HEK293T (cell line): ENCODE measurements at regions not wholly inside any gene's neighbourhood (a gene's known extent, or its start where the extent isn't known, plus 50 kb on each side); places are given as distances from the start of the nearest gene placed in this dataset.

Experiments used
- CTCF ChIA-PET: fragments of 350-600 bp; formaldehyde crosslinking; extraction: SDS; loops from one replicate; lab custom pipeline; 2021; ENCODE audit warnings: antibody characterized with exemption, inconsistent platforms; lab: Yijun Ruan, JAX
- POLR2A ChIA-PET: fragments of 350-600 bp; formaldehyde crosslinking; extraction: SDS; loops from one replicate; lab custom pipeline; 2020; ENCODE audit warnings: antibody characterized with exemption, inconsistent platforms; lab: Yijun Ruan, JAX
- DNase-seq: peaks from one replicate; pipeline ENCODE4 v3.0.0; 2012; ENCODE audit warnings: mixed read lengths; ENCODE audit errors: extremely low spot score
- ARNT ChIP-seq: fragments of 450-650 bp; IDR thresholded peaks from 2 replicates; pipeline ENCODE4 v1.6.1; 2017; ENCODE audit warnings: mild to moderate bottlenecking
- BHLHE40 ChIP-seq: fragments of 450-650 bp; IDR thresholded peaks from 2 replicates; pipeline ENCODE4 v1.6.1; 2016; ENCODE audit warnings: mild to moderate bottlenecking, moderate library complexity, borderline replicate concordance
- CTBP1 ChIP-seq: fragments of 450-650 bp; IDR thresholded peaks from 2 replicates; pipeline ENCODE4 v1.6.1; 2016; ENCODE audit warnings: borderline replicate concordance
- ELF4 ChIP-seq: fragments of 450-650 bp; IDR thresholded peaks from 2 replicates; pipeline ENCODE4 v1.6.1; 2017; ENCODE audit warnings: antibody characterized with exemption
- FOXA1 ChIP-seq: fragments of 450-650 bp; IDR thresholded peaks from 2 replicates; pipeline ENCODE4 v1.6.1; 2016; ENCODE audit warnings: mild to moderate bottlenecking
- FOXK2 ChIP-seq: fragments of 450-650 bp; IDR thresholded peaks from 2 replicates; pipeline ENCODE4 v1.6.1; 2016; ENCODE audit warnings: mild to moderate bottlenecking
- FOXM1 ChIP-seq: fragments of 450-650 bp; IDR thresholded peaks from 2 replicates; pipeline ENCODE4 v1.6.1; 2017; ENCODE audit warnings: mild to moderate bottlenecking, borderline replicate concordance
- HDGF ChIP-seq: fragments of 450-650 bp; IDR thresholded peaks from 2 replicates; pipeline ENCODE4 v1.6.1; 2017; ENCODE audit warnings: antibody characterized with exemption, borderline replicate concordance
- L3MBTL2 ChIP-seq: fragments of 450-650 bp; conservative IDR thresholded peaks from 2 replicates; pipeline ENCODE4 v1.6.1; 2016; ENCODE audit warnings: mild to moderate bottlenecking
- LEF1 ChIP-seq: fragments of 450-650 bp; IDR thresholded peaks from 2 replicates; pipeline ENCODE4 v1.6.1; 2017; ENCODE audit warnings: mild to moderate bottlenecking, borderline replicate concordance
- NFRKB ChIP-seq: fragments of 450-650 bp; IDR thresholded peaks from 2 replicates; pipeline ENCODE4 v1.6.1; 2016; ENCODE audit warnings: mild to moderate bottlenecking, moderate library complexity
- PKNOX1 ChIP-seq: fragments of 450-650 bp; IDR thresholded peaks from 2 replicates; pipeline ENCODE4 v1.6.1; 2016
- SP1 ChIP-seq: fragments of 450-650 bp; IDR thresholded peaks from 2 replicates; pipeline ENCODE4 v1.6.1; 2017
- SUZ12 ChIP-seq: fragments of 450-650 bp; IDR thresholded peaks from 2 replicates; pipeline ENCODE4 v1.6.1; 2016; ENCODE audit warnings: mild to moderate bottlenecking
- TARDBP ChIP-seq: fragments of 450-650 bp; IDR thresholded peaks from 2 replicates; pipeline ENCODE4 v1.6.1; 2016
- ZNF384 ChIP-seq: fragments of 450-650 bp; IDR thresholded peaks from 2 replicates; pipeline ENCODE4 v1.6.1; 2016

GRCh38 chr12:34597548-34598351, 575.5 kb downstream of the ALG10 start:
- no peak for TF ChIP-seq CTBP1
- no peak for TF ChIP-seq ELF4
- no peak for TF ChIP-seq NFRKB
- TF ChIP-seq FOXK2: no peak
- no peak for TF ChIP-seq SP1
- TF ChIP-seq ARNT: no peak
- TF ChIP-seq TARDBP: no peak
- no peak for TF ChIP-seq FOXM1
- TF ChIP-seq LEF1: no peak
- TF ChIP-seq FOXA1: no peak
- TF ChIP-seq PKNOX1: no peak
- no peak for TF ChIP-seq BHLHE40
- TF ChIP-seq L3MBTL2: no peak
- TF ChIP-seq SUZ12: no peak
- TF ChIP-seq HDGF: no peak
- no peak for TF ChIP-seq ZNF384
- DNase-seq: peak; percentile 1
- ChIA-PET POLR2A (no interaction called here), CTCF (no interaction called here)

GRCh38 chr12:34598352-34598827, 576.1 kb downstream of the ALG10 start:
- DNase-seq: no peak
- TF ChIP-seq ZNF384 (no peak), HDGF (no peak), L3MBTL2 (no peak), ELF4 (no peak), ARNT (no peak), CTBP1 (no peak), TARDBP (no peak), BHLHE40 (no peak), FOXM1 (no peak), FOXA1 (no peak), FOXK2 (no peak), SP1 (no peak)
- ChIA-PET CTCF (no interaction called here), POLR2A (no interaction called here)

- DNase-seq: peak; percentile 0
- no peak for TF ChIP-seq HDGF
- no peak for TF ChIP-seq LEF1
- TF ChIP-seq ZNF384: no peak
- no peak for TF ChIP-seq NFRKB
- no peak for TF ChIP-seq ELF4
- no peak for TF ChIP-seq PKNOX1
- TF ChIP-seq L3MBTL2: no peak
- TF ChIP-seq ARNT: no peak
- no peak for TF ChIP-seq FOXA1
- TF ChIP-seq FOXM1: no peak
- TF ChIP-seq CTBP1: no peak
- CTCF ChIA-PET: no interaction called here
- POLR2A ChIA-PET: no interaction called here
Observed at GRCh38 chr12:34598851-34599529, 576.7 kb downstream of the ALG10 start.

- peak; percentile 0 for DNase-seq
- POLR2A ChIA-PET: no interaction called here
- CTCF ChIA-PET: no interaction called here
- no peak for TF ChIP-seq ZNF384
- TF ChIP-seq NFRKB: no peak
- no peak for TF ChIP-seq ELF4
- no peak for TF ChIP-seq SUZ12
- TF ChIP-seq SP1: no peak
- TF ChIP-seq TARDBP: no peak
- TF ChIP-seq LEF1: no peak
- no peak for TF ChIP-seq CTBP1
- TF ChIP-seq FOXM1: no peak
- no peak for TF ChIP-seq BHLHE40
- TF ChIP-seq L3MBTL2: no peak
- no peak for TF ChIP-seq ARNT
Observed at GRCh38 chr12:34599530-34600513, 577.5 kb downstream of the ALG10 start.

GRCh38 chr12:34600592-34601462, 578.5 kb downstream of the ALG10 start:
- DNase-seq: peak; percentile 1
- POLR2A ChIA-PET: no interaction called here
- TF ChIP-seq FOXA1 (no peak), ZNF384 (no peak), BHLHE40 (no peak), NFRKB (no peak), CTBP1 (no peak), SUZ12 (no peak), ARNT (no peak), TARDBP (no peak), HDGF (no peak), L3MBTL2 (no peak), LEF1 (no peak), FOXK2 (no peak), FOXM1 (no peak), ELF4 (no peak), PKNOX1 (no peak), SP1 (no peak)
- CTCF ChIA-PET: no interaction called here
